GM12874 (cell line): ENCODE measurements at regions not wholly inside any gene's neighbourhood (a gene's known extent, or its start where the extent isn't known, plus 50 kb on each side); places are given as distances from the start of the nearest gene placed in this dataset.

ENCODE experiments used
- TF ChIP-seq, protein P1 (sequence below): IDR thresholded peaks from 2 replicates; pipeline ENCODE4 v1.5.1; 2011; ENCODE audit warnings: low read depth, mild to moderate bottlenecking, control low read depth, low read length, moderate library complexity; ENCODE audit not compliant: insufficient read depth

DNA sequence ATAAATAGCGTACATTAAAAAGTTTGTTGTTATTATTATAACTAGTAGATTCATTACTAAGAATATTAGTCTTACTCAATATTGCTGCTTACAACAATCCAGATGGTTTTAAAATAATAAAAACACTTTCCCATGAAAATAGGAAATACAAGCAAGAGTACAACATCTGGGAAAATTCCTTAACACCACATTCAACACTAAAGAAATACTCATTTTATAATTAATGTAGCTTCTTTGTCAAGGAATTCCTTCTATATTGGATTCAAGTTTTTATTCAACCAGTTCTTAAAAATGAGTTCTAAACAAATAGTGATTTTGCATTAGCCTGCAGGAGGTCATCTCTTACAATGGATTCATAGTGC is 650.3 kb upstream of the SLC35B3 start:
- TF ChIP-seq, protein P1, sequence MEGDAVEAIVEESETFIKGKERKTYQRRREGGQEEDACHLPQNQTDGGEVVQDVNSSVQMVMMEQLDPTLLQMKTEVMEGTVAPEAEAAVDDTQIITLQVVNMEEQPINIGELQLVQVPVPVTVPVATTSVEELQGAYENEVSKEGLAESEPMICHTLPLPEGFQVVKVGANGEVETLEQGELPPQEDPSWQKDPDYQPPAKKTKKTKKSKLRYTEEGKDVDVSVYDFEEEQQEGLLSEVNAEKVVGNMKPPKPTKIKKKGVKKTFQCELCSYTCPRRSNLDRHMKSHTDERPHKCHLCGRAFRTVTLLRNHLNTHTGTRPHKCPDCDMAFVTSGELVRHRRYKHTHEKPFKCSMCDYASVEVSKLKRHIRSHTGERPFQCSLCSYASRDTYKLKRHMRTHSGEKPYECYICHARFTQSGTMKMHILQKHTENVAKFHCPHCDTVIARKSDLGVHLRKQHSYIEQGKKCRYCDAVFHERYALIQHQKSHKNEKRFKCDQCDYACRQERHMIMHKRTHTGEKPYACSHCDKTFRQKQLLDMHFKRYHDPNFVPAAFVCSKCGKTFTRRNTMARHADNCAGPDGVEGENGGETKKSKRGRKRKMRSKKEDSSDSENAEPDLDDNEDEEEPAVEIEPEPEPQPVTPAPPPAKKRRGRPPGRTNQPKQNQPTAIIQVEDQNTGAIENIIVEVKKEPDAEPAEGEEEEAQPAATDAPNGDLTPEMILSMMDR, result no peak

- TF ChIP-seq, protein P1, result no peak
These were observed 649.8 kb upstream of the SLC35B3 start for GRCh38 chr6:9085054-9085708.

DNA sequence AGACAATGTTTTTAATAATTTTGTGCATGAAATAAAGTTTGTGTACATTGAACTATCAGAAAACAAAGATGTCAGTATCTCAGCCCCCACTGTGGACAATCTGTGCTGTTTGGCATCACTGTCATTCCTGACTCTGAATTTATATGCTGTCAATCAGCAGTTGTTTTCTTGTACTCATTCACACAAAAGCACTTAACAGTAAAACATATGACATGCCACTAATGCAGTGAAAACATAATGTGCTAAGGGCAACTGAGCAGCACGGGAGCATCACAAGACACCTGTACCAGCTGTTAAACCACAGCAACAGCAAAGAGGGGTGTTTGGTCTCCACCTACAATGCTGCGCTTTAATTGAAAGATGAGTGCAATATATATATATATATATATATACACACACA is 647.8 kb upstream of the SLC35B3 start:
- TF ChIP-seq, protein P1, result no peak

GRCh38 chr6:9066726-9067125 is 631.4 kb upstream of the SLC35B3 start:
- TF ChIP-seq, protein P1, result no peak

- TF ChIP-seq, protein P1, result no peak
These were observed 628.8 kb upstream of the SLC35B3 start for GRCh38 chr6:9064156-9064555.

DNA sequence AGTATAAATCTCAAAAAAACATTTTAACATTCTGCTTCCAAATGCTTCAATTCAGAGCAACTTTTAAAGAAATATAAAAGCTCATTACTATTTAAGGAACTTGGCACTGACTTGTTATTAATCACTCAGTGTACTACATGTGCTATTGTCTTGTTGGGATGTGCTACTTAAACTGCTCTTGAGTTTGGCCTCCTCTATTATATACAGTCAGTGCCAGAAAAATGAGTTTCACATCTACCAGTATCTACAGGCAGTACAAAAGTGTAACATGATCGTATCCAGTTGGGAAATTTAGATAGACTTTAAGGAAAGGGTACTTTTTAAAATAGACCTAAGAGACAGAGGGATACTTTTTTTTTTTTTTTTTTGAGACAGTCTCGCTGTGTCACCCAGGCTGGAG is 627.3 kb upstream of the SLC35B3 start:
- TF ChIP-seq, protein P1, result no peak

DNA sequence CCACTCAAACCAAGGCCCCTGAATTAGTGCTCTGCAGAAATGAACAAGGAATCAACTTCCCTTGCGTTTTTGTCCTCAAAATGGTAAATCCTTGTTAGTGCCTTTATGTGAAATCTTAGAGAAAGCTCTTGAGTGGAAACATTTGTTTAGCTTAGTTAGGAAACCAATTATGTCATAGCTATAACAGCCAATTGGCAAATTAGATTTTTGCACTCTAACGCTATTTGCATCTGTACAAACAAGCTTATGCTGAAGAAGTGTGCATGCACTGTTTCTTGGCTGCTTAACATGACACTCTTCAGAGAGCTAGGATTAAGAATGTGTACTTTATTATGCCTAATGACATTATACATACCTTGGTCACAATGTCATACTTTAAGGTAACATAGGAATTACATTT is 622.6 kb upstream of the SLC35B3 start:
- TF ChIP-seq, protein P1, result no peak
